ENCODE measurements at regions not wholly inside any gene's neighbourhood (a gene's known extent, or its start where the extent isn't known, plus 50 kb on each side); places are given as distances from the start of the nearest gene placed in this dataset.

GRCh38 chr2:128817813-128818212, 499.1 kb upstream of the HS6ST1 start:
- DNase-seq (ENCODE audit: low read depth), result no peak

DNA sequence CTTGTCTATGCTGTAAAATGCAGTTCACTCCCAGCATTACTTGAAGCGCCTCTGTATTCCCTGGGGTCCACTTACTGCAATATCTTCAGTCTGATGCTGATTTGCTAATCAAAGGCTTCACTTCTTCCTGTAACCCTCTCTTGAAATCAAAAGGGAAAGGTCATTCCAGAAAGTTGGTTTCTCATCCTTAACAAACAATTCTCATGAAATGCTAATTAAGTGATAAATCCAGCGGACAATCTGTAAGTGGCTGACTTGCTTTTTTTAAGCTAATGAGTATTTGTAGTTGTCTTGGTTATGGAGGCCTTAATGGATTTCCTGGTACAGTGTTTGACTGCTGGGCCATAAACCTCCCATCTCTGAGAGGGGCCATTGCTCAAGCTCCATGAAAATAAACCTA, 499.6 kb upstream of the HS6ST1 start:
- DNase-seq (ENCODE audit: low read depth), result no peak

DNA sequence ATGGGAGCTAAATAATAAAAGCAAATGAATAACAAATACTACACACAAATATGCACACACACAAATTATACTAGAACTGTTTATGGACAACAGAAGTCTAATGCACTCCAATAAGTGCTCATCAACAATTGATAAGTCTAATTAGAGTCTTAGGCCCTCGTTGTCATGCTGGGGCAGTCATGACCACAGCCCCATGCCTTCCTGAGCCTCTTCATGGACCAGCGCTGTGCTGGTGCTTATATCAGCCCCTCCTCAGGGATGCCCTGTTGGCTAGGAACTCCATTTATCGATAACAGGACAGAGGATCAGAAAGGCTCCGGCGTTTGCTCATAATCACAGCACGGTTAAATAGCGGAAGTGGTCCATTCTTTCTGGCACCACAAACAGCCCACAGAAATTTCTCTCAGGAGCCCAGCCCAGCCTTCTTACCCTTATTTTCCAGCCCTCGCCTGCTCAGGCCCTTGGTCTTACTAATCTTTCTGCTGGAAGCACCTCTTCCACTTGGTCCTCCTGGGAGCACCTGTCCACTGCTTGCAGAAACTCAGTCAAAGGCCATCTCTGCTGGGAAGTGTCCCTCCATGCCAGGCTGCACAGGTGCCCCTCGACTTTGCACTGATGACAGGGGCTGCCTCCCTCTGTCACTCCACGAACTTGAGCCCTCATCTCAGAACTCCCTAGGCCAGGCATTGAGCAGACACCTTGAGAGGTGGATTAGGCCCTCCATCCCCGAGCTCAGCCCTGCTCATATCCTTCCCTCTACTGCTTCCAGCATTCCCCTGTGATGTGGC, 500.2 kb upstream of the HS6ST1 start:
- no peak for DNase-seq (ENCODE audit: low read depth)

- DNase-seq (ENCODE audit: low read depth), result no peak
Measured at GRCh38 chr2:128820452-128820851, 501.8 kb upstream of the HS6ST1 start.

- no peak for DNase-seq (ENCODE audit: low read depth)
Measured at GRCh38 chr2:128821010-128821409, 502.3 kb upstream of the HS6ST1 start.

- DNase-seq (ENCODE audit: low read depth), result no peak
Measured at GRCh38 chr2:128832946-128833663, 514.4 kb upstream of the HS6ST1 start.

GRCh38 chr2:128833664-128834027, 515.0 kb upstream of the HS6ST1 start:
- no peak for DNase-seq (ENCODE audit: low read depth)

DNA sequence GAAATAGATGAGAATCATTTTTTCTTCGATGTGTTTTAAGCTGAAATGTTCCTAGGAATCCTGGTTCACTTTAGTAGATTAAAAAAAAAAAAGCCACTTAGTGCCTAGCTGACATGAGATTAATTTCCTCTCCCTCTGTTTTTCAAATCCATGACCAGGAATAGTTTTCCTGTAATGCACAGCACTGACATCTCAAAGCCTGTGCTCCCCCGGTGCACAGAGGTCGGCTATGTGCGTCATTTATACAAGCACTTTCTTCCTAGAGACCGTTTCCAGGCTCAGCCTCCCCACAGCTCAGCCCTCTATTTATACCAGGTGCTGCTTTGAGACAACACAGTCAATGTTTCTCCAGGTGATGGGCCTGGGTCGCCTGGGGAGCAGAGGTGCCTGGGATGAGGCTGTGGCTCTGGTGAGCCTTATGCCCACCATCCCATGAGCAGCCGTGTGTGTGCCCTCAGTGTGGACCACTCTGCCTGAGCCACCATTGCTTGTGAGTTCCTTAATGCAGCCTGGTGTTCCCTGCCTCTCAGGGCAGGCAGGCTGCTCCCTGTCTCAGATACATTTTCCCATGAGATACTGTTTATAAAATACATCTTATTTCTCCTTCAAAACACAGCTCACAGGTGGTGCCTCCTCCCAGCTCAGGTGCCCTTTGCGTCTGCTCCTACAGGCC, 515.7 kb upstream of the HS6ST1 start:
- DNase-seq (ENCODE audit: low read depth), result no peak

GRCh38 chr2:128834880-128835252, 516.2 kb upstream of the HS6ST1 start:
- DNase-seq (ENCODE audit: low read depth), result no peak

GRCh38 chr2:128835342-128835855, 516.7 kb upstream of the HS6ST1 start:
- no peak for DNase-seq (ENCODE audit: low read depth)

DNA sequence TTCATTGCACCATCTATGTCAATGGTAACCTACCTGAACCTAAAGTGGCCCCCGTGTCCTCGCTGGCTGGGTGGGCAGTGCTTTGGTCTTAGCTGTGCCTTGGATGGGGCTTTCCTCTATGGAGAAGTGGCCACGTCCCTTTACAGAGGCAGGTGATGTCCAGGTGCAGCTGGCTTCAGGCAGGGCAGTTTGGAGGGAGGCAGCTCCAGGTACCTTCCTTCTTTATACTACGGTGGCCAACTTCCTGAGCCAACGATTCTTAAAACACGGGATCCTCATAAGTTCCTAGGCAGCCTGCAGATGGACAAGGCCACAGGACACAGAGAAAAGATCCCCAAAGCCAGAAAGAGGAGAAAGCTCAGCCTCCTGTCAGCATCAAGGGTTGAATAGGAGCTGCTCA, 517.3 kb upstream of the HS6ST1 start:
- no peak for DNase-seq (ENCODE audit: low read depth)

DNA sequence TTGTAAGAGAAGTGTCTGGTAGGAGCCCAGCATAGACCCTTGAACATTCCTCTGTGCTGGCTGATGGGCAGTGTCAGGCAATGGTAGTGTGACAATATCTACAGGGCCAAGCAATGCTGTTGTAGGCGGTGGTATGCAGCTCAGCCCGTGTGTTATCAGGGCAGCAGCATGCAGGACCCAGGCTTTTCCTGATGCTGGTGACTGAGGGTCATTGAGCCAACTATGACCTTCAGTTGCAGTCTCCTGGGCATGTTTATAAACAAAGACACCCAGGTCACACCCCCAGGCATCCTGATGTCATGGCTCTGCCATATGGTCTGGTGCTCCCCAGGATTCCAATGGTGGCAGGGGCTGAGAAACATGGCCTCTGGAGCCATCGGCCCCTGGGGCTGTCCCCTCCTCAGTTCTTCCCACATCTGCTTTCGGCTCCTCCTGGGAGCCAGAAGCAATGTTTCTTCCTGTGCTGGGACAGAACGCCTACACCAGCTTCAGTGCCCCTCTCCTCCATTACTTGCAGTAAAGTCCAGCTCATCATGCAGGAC, 518.0 kb upstream of the HS6ST1 start:
- DNase-seq (ENCODE audit: low read depth), result no peak

- DNase-seq (ENCODE audit: low read depth), result no peak
Measured at GRCh38 chr2:128838244-128838643, 519.6 kb upstream of the HS6ST1 start.

GRCh38 chr2:128841803-128842202, 523.1 kb upstream of the HS6ST1 start:
- no peak for DNase-seq (ENCODE audit: low read depth)

GRCh38 chr2:128867311-128867710, 548.6 kb upstream of the HS6ST1 start:
- DNase-seq (ENCODE audit: low read depth), result no peak

DNA sequence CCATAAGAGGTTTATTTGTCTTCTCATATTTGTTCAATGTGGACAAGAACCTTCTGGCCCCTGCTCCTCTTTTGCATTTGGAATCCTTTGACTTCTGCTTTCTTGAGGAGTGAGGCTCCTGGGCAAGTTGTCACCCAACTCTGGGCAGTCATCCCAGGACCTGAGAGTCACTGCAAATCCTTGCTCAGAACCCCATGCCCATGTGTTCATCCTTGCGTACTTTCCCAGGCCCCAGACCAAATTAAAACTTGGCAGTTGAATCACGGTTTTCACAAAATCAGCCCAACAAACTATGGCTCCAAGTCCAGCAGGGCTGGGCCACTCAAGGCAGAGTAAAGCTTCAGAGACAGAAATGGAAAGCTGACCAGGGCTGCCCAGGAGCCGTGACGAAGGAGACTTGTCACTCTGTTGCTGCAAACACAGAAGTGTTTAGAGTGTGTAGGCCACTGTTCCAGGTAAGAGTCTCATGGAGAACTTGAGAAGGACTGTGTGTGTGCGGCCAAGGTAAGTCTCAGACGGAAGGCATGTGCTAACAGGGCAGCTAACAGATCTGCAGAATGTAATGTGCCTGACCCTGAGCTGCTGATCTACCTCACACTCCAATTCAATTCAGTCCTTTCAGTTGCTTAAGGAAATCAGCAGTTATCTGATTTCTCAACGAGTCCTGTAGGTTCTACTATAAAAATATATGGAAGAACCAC, 549.4 kb upstream of the HS6ST1 start:
- DNase-seq (ENCODE audit: low read depth), result no peak

DNA sequence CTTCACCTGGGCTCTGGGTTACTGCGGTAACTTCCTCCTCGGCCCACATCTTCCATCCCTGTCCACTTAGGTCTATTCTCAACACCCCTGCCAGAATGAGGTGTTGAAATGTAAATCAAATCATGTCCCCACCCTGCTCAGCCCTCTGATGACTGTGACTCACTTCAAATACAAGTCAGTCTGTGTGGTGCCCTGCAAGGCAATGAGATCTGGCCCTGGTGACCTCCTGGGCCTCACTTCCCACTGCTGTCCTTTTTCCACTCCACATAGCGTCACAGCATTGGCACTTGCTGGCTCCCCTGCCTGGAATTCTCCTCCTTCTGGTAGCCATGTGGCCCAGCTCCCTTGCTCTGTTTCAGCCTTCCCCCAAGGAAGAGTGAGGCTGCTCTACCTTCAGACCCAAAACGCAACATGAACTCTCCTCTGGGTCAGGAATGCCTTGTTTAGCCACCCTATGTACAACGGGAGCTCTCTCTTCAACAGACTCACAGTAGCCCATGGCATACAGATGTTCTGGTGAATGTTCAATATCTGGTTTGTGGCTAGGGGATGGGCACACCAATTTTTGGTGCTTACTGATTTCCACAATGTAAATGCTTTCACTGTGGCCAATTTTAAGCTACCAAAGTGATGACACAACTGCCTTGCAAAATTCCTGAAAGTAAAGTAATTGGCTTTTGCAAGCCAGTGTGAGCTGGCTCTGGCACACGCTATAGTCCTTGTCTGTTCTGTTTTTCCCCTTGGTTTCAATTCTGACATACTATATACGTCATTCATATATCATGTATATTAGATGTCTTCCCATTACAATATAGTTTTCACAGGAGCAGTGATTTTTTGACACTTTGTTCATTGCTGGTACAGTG, 550.3 kb upstream of the HS6ST1 start:
- no peak for DNase-seq (ENCODE audit: low read depth)

- DNase-seq (ENCODE audit: low read depth), result no peak
Measured at GRCh38 chr2:128874608-128875007, 555.9 kb upstream of the HS6ST1 start.

- DNase-seq (ENCODE audit: low read depth), result no peak
Measured at GRCh38 chr2:128876986-128877983, 558.6 kb upstream of the HS6ST1 start.

GRCh38 chr2:128879161-128879560, 560.5 kb upstream of the HS6ST1 start:
- DNase-seq (ENCODE audit: low read depth), result no peak
